HAP-1 (cell line): ENCODE measurements at regions not wholly inside any gene's neighbourhood (a gene's known extent, or its start where the extent isn't known, plus 50 kb on each side); places are given as distances from the start of the nearest gene placed in this dataset.
"Not testable (repeated sequence)": the region's sequence is repeated elsewhere in the genome, so short reads cannot be mapped to it uniquely, and the experiment has no call there.

Experiments used
- DNase-seq, 2 experiments: peaks; one replicate each; pipeline ENCODE4 v3.0.0-alpha.2; 2016 to 2020; ENCODE audit warnings: low spot score in 2 of 2
- H3K27me3 ChIP-seq: fragments of 250-450 bp; sonication (Bioruptor Pico); 2 replicates; pipeline ENCODE4 v1.5.1; 2020; ENCODE audit warnings: low read depth, mild to moderate bottlenecking, moderate library complexity
- H3K36me3 ChIP-seq: fragments of 250-450 bp; sonication (Bioruptor Pico); replicated peaks from 2 replicates; pipeline ENCODE4 v1.5.1; 2020; ENCODE audit warnings: mild to moderate bottlenecking
- H3K4me1 ChIP-seq: fragments of 250-450 bp; sonication (Bioruptor Pico); 2 replicates; pipeline ENCODE4 v1.5.1; 2020; ENCODE audit warnings: mild to moderate bottlenecking
- H3K4me3 ChIP-seq: fragments of 250-450 bp; sonication (Bioruptor Pico); 2 replicates; pipeline ENCODE4 v1.5.1; 2020; ENCODE audit warnings: mild to moderate bottlenecking, moderate library complexity
- H3K9me3 ChIP-seq: fragments of 250-450 bp; sonication (Bioruptor Pico); 2 replicates; pipeline ENCODE4 v1.5.1; 2020; ENCODE audit warnings: mild to moderate bottlenecking, moderate library complexity
- in situ Hi-C: fragments of 300-500 bp; cut with MboI; formaldehyde crosslinking; loops from 3 replicates; pipeline ENCODE4 v1.14.3; 2020; ENCODE audit warnings: low sequenced_read_pairs, inconsistent platforms, mixed read lengths

GRCh38 chr13:112174476-112175110 lies 107.6 kb downstream of the SOX1 start:
- Histone ChIP-seq H3K4me3 (no peak overlapping the region), H3K4me1 (no peaks in the 10 kb centered on the region), H3K27me3 (no peaks in the 10 kb centered on the region), H3K36me3 (no peaks in the 10 kb centered on the region), H3K9me3 (no peaks in the 10 kb centered on the region)
- DNase-seq = no peak
- in situ Hi-C loops = no loop called here

GRCh38 chr13:112175162-112176075 lies 108.5 kb downstream of the SOX1 start:
- in situ Hi-C loops = no loop called here
- H3K36me3 ChIP-seq = no peaks in the 10 kb centered on the region
- DNase-seq = no peak
- no peaks in the 10 kb centered on the region for H3K27me3 ChIP-seq
- no peaks in the 10 kb centered on the region for H3K9me3 ChIP-seq
- no peak overlapping the region for H3K4me3 ChIP-seq
- H3K4me1 ChIP-seq = no peaks in the 10 kb centered on the region

- H3K27me3 ChIP-seq, DNase-seq, H3K4me3 ChIP-seq, in situ Hi-C loops, H3K9me3 ChIP-seq, H3K4me1 ChIP-seq, H3K36me3 ChIP-seq: not testable (repeated sequence)
Measured at GRCh38 chr13:112176141-112177119, 109.5 kb downstream of the SOX1 start.

GRCh38 chr13:112177450-112178288 lies 110.7 kb downstream of the SOX1 start:
- no peaks in the 10 kb centered on the region for H3K27me3 ChIP-seq
- no peaks in the 10 kb centered on the region for H3K9me3 ChIP-seq
- H3K36me3 ChIP-seq = no peaks in the 10 kb centered on the region
- in situ Hi-C loops = no loop called here
- H3K4me1 ChIP-seq = no peaks in the 10 kb centered on the region
- H3K4me3 ChIP-seq = no peak overlapping the region
- no peak for DNase-seq

GRCh38 chr13:112178769-112179168 lies 111.8 kb downstream of the SOX1 start:
- Histone ChIP-seq H3K9me3 (no peaks in the 10 kb centered on the region), H3K27me3 (no peaks in the 10 kb centered on the region), H3K36me3 (no peaks in the 10 kb centered on the region), H3K4me3 (no peak overlapping the region), H3K4me1 (no peaks in the 10 kb centered on the region)
- in situ Hi-C loops = no loop called here
- no peak for DNase-seq

- Histone ChIP-seq H3K36me3 (no peaks in the 10 kb centered on the region), H3K4me1 (no peaks in the 10 kb centered on the region), H3K9me3 (no peaks in the 10 kb centered on the region), H3K27me3 (no peaks in the 10 kb centered on the region), H3K4me3 (no peak overlapping the region)
- no peak for DNase-seq
- in situ Hi-C loops = no loop called here
Measured at GRCh38 chr13:112179421-112179820, 112.5 kb downstream of the SOX1 start.

GRCh38 chr13:112179995-112180394 lies 113.0 kb downstream of the SOX1 start:
- Histone ChIP-seq H3K4me3 (no peak overlapping the region), H3K36me3 (no peaks in the 10 kb centered on the region), H3K27me3 (no peaks in the 10 kb centered on the region), H3K9me3 (no peaks in the 10 kb centered on the region), H3K4me1 (no peaks in the 10 kb centered on the region)
- DNase-seq = no peak
- in situ Hi-C loops = no loop called here

GRCh38 chr13:112181336-112182067 lies 114.6 kb downstream of the SOX1 start:
- Histone ChIP-seq H3K9me3 (no peaks in the 10 kb centered on the region), H3K4me1 (no peaks in the 10 kb centered on the region), H3K36me3 (no peaks in the 10 kb centered on the region), H3K27me3 (no peaks in the 10 kb centered on the region), H3K4me3 (no peak overlapping the region)
- in situ Hi-C loops = no loop called here
- DNase-seq = no peak

GRCh38 chr13:112182251-112182650 lies 115.3 kb downstream of the SOX1 start:
- H3K4me3 ChIP-seq = no peak overlapping the region
- in situ Hi-C loops = no loop called here
- H3K9me3 ChIP-seq = no peaks in the 10 kb centered on the region
- DNase-seq = no peak
- no peaks in the 10 kb centered on the region for H3K36me3 ChIP-seq
- no peaks in the 10 kb centered on the region for H3K4me1 ChIP-seq
- H3K27me3 ChIP-seq = no peaks in the 10 kb centered on the region

GRCh38 chr13:112182846-112183531 lies 116.0 kb downstream of the SOX1 start:
- no peaks in the 10 kb centered on the region for H3K4me1 ChIP-seq
- in situ Hi-C loops = no loop called here
- no peaks in the 10 kb centered on the region for H3K36me3 ChIP-seq
- DNase-seq = no peak
- no peaks in the 10 kb centered on the region for H3K27me3 ChIP-seq
- H3K9me3 ChIP-seq = no peaks in the 10 kb centered on the region
- H3K4me3 ChIP-seq = no peak overlapping the region

GRCh38 chr13:112183532-112184090 lies 116.7 kb downstream of the SOX1 start:
- H3K36me3 ChIP-seq = no peaks in the 10 kb centered on the region
- no peaks in the 10 kb centered on the region for H3K27me3 ChIP-seq
- no peaks in the 10 kb centered on the region for H3K4me1 ChIP-seq
- no peaks in the 10 kb centered on the region for H3K9me3 ChIP-seq
- no peak for DNase-seq
- in situ Hi-C loops = no loop called here
- no peak overlapping the region for H3K4me3 ChIP-seq

GRCh38 chr13:112184261-112184660 lies 117.3 kb downstream of the SOX1 start:
- H3K4me1 ChIP-seq = no peaks in the 10 kb centered on the region
- in situ Hi-C loops = no loop called here
- H3K27me3 ChIP-seq = no peaks in the 10 kb centered on the region

More at GRCh38 chr13:112184261-112184660, 117.3 kb downstream of the SOX1 start:
- Histone ChIP-seq H3K9me3 (no peaks in the 10 kb centered on the region), H3K36me3 (no peaks in the 10 kb centered on the region), H3K4me3 (no peak overlapping the region)
- no peak for DNase-seq
